ENCODE measurements at regions not wholly inside any gene's neighbourhood (a gene's known extent, or its start where the extent isn't known, plus 50 kb on each side); places are given as distances from the start of the nearest gene placed in this dataset.

DNA sequence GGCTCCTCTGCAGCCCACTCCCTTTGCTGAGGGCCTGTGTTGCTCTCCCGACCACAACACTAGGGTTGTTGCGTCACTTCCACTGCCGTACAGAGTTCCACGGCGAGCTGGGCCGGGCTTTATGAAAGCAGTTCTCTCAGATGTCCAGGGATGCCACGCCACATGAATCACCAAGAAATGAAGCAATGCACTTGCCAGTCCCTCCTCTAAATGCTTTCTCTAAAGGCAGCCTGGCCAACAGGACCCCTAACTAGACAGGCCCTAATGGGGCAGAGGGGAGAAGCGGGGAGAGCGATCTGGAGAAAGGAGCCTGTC is 188.7 kb downstream of the CTTN start:
- Mint-ChIP-seq H3K36me3 (ENCODE audit: low read depth) (peaks cover 4% of the 10 kb centered on the region), H3K27ac (no peak overlapping the region), H3K4me3 (no peak overlapping the region), H3K4me1 (peaks cover 4% of the 10 kb centered on the region), H3K9me3 (peaks cover 5% of the 10 kb centered on the region), H3K27me3 (ENCODE audit: low read depth) (peaks cover 9% of the 10 kb centered on the region)
- TF ChIP-seq CTCF (IDR thresholded peaks at IDR 0.05; ENCODE audit: unreplicated experiment in 3 of 3) = no peak

DNA sequence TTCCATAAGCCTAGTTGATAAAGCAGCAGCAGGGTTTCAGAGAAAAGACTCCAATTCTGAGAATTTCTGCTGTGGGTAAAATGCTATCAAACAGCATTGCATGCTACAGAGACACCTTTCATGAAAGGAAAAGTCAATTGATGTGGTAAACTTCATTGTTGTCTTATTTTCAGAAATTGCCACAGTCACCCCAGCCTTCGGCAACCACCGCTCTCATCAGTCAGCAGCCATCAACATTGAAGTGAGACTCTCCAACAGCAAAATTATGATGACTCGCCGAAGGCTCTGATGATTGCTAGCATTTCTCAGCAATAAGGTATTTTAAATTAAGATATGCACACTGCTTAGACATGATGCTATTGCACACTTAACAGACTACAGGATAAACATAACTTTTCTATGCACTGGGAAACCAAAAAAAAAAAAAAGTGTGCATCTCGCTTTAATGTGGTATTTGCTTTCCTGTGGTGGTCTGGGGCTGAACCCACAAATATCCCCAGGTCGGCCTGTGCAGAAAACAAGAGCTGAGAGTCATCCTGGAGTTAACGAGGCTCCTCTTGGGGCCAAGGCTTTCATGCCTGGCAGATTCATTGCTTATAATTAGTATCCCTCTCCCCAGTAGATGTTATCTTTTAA is 192.1 kb downstream of the CTTN start:
- Mint-ChIP-seq H3K9me3 (peaks cover 5% of the 10 kb centered on the region), H3K4me1 (peaks cover 5% of the 10 kb centered on the region), H3K27ac (no peak overlapping the region), H3K4me3 (no peak overlapping the region), H3K36me3 (ENCODE audit: low read depth) (peaks cover 4% of the 10 kb centered on the region), H3K27me3 (ENCODE audit: low read depth) (peaks cover 11% of the 10 kb centered on the region)
- no peak for TF ChIP-seq CTCF (IDR thresholded peaks at IDR 0.05; ENCODE audit: unreplicated experiment in 3 of 3)

GRCh38 chr11:70592641-70593165 is 194.4 kb downstream of the CTTN start:
- H3K9me3 Mint-ChIP-seq = peaks cover 2% of the 10 kb centered on the region
- H3K4me1 Mint-ChIP-seq = peaks cover 9% of the 10 kb centered on the region
- no peak overlapping the region for H3K27ac Mint-ChIP-seq
- H3K36me3 Mint-ChIP-seq (ENCODE audit: low read depth) = peaks cover 4% of the 10 kb centered on the region
- H3K4me3 Mint-ChIP-seq = no peak overlapping the region
- peaks cover 14% of the 10 kb centered on the region for H3K27me3 Mint-ChIP-seq (ENCODE audit: low read depth)
- TF ChIP-seq CTCF (IDR thresholded peaks at IDR 0.05; ENCODE audit: unreplicated experiment in 3 of 3) = no peak

- no peak overlapping the region for H3K27ac Mint-ChIP-seq
- peaks cover 14% of the 10 kb centered on the region for H3K27me3 Mint-ChIP-seq (ENCODE audit: low read depth)
- peaks cover 4% of the 10 kb centered on the region for H3K36me3 Mint-ChIP-seq (ENCODE audit: low read depth)
- peaks cover 16% of the 10 kb centered on the region for H3K4me1 Mint-ChIP-seq
- TF ChIP-seq CTCF (IDR thresholded peaks at IDR 0.05; ENCODE audit: unreplicated experiment in 3 of 3) = no peak
- H3K4me3 Mint-ChIP-seq = no peak overlapping the region
- peaks cover 2% of the 10 kb centered on the region for H3K9me3 Mint-ChIP-seq
These were observed 195.2 kb downstream of the CTTN start for GRCh38 chr11:70593446-70593983.

GRCh38 chr11:70594031-70594430 is 195.7 kb downstream of the CTTN start:
- H3K9me3 Mint-ChIP-seq = peaks cover 2% of the 10 kb centered on the region
- H3K27ac Mint-ChIP-seq = no peak overlapping the region
- peaks cover 4% of the 10 kb centered on the region for H3K36me3 Mint-ChIP-seq (ENCODE audit: low read depth)
- H3K4me1 Mint-ChIP-seq = peaks cover 19% of the 10 kb centered on the region
- H3K27me3 Mint-ChIP-seq (ENCODE audit: low read depth) = peaks cover 14% of the 10 kb centered on the region
- no peak overlapping the region for H3K4me3 Mint-ChIP-seq
- TF ChIP-seq CTCF (IDR thresholded peaks at IDR 0.05; ENCODE audit: unreplicated experiment in 3 of 3) = no peak

DNA sequence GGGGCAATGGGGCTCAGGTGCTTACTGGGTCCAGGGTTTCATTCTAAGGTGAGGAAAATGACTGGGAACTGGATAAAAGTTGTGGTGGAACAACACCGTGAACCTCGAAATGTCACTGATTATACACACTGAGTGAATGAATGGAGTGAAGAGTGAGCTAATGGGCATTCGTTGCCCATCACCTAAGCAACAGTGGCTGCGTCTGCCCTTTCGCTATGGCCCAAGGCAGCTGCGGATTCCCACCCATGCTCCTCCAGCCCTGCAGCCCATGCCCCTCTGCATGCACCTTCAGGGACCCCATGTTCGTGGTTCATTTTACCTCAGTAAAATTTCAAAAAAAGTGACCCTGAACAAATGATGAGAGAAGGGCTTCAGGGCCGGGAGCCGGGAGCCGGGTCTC is 196.3 kb downstream of the CTTN start:
- H3K4me3 Mint-ChIP-seq = no peak overlapping the region

More for the DNA sequence above, 196.3 kb downstream of the CTTN start:
- Mint-ChIP-seq H3K9me3 (peaks cover under 1% of the 10 kb centered on the region), H3K27ac (no peak overlapping the region), H3K27me3 (ENCODE audit: low read depth) (peaks cover 14% of the 10 kb centered on the region), H3K36me3 (ENCODE audit: low read depth) (peaks cover under 1% of the 10 kb centered on the region), H3K4me1 (peaks cover 15% of the 10 kb centered on the region)
- TF ChIP-seq CTCF (IDR thresholded peaks at IDR 0.05; ENCODE audit: unreplicated experiment in 3 of 3) = no peak

All from nephron (organoid).